ENCODE measurements at regions not wholly inside any gene's neighbourhood (a gene's known extent, or its start where the extent isn't known, plus 50 kb on each side); places are given as distances from the start of the nearest gene placed in this dataset.
"Not testable (repeated sequence)": the region's sequence is repeated elsewhere in the genome, so short reads cannot be mapped to it uniquely, and the experiment has no call there.

DNA sequence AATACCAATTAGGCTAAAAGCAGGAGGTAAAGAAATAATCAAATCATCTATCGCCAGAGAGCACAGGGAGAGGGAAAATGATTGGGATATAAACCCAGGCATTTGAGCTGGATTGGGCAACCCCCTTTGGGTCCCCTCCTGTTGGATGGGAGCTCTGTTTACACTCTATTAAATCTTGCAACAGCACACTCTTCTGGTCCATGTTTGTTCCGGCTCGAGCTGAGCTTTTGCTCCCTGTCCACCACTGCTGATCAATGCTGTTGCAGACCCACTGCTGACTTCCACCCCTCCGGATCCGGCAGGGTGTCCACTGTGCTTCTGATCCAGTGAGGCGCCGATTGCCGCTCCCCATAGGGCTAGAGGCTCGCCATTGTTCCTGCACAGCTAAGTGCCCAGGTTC is 493.8 kb downstream of the MATN1 start:
- DNase-seq: no peak

- no peak for DNase-seq
Observed at GRCh38 chr1:30226648-30227047, 496.7 kb downstream of the MATN1 start.

DNA sequence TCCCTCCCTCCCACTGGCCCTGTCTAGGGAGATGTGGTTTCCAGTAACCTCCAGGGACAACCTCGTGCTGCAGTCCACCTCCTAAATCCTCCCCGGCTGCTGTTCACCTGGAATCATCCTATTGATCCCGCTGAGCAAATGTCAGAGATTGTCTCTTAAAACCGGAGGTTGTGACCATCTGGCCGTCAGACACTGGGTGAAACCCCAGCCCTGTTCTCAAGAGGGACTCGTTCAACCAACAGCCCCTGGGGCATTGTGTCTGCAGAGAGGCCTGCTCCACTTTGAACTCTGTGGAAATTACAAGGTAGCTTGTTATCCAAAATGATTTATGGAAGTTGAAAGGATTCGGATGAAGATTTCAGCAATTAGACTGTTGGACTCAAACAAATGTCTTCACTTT is 498.0 kb downstream of the MATN1 start:
- no peak for DNase-seq

- no peak for DNase-seq
Observed at GRCh38 chr1:30219675-30220074, 503.7 kb downstream of the MATN1 start.

DNA sequence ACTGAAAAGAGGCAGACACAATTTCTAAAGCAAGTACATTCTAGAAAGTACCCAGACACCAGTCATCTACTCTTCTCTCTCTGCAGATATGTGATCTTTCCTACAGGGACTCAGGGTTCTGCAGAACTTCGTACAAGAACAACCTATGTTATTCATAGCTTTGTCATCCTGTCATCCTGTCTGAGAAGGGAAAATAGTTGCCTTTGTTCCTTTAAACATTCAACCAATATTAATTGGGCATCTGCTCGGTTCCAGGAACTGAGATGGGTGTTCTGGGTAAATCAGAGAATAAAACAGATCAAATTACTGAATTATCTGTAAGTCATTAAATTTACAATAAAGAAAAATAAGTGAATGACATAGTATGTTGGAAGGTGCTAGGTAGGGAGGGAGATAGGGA is 504.9 kb downstream of the MATN1 start:
- no peak for DNase-seq

- DNase-seq: no peak
Observed at GRCh38 chr1:30216602-30217001, 506.8 kb downstream of the MATN1 start.

GRCh38 chr1:30213936-30214335 is 509.4 kb downstream of the MATN1 start:
- no peak for DNase-seq

DNA sequence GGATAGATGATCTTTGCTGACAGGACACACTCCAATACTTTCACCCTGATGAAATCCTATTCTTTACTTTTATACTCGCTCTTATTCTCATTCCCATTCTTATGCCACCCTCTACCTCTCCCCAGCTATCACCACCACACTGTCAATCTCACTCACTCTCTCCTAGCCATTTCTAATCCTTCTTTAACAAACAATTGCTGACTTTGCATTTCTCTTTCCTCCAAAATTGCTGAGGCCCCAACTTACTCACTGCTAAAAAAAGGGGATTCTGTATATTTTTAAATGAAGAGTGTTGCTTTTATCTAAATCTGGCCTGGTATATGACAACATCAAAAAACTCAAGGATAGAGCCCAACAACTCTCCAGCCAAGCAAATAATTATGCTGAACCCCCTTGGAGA is 515.4 kb downstream of the MATN1 start:
- DNase-seq: not testable (repeated sequence)

DNA sequence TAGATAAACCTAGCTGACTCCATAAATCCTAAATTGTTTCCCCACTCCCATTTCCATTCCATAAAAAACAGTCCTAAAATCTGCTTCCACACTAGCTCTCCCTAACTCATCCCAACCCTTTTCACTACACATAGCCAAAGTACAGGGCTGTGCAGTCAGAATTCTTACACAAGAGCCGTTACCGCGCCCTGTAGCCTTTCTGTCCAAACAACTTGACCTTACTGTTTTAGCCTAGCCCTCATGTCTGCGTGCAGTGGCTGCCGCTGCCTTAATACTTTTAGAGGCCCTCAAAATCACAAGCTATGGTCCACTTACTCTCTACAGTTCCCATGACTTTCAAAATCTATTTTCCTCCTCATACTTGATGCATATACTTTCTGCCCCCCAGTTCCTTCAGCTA is 516.8 kb downstream of the MATN1 start:
- not testable (repeated sequence) for DNase-seq

- not testable (repeated sequence) for DNase-seq
Observed at GRCh38 chr1:30204916-30205315, 518.5 kb downstream of the MATN1 start.

GRCh38 chr1:30201015-30201414 is 522.4 kb downstream of the MATN1 start:
- no peak for DNase-seq

DNA sequence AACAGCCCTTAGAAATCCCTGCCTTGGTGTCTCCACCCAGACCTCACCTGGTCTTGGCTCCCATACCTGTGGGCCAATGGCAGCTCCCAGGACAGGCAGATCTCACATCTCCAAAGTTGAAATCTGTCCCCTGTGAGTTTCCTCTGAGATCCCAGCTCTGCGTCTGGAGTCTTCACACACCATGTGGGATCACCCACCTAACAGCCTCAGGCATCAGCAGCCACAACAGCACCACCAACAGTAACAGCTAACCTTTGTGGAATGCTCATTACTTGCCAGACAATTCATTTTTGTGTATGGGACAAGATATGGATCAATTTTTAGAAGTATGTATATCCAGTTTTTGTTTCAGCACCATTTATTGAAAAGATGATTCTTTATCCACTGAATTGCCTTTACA is 523.2 kb downstream of the MATN1 start:
- no peak for DNase-seq

DNA sequence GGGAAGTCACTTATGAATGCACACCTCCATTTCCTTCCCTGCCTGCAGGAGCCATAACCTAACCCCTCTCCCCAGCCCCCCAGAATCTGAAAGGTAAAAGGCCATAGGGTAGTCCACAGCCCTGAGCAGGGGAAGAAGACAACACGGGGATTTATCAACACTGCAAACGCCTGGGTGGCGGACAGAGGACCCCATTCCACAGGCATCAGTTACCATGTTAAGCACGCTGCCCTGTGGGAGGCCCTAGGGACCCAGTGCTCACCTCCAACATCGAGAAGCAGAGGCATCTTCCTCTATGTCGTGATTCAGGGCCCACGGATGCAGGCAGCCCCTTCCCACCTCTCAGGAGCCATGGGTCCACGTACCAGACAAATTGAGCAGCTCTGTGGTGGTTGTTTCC is 523.8 kb downstream of the MATN1 start:
- DNase-seq: no peak

DNA sequence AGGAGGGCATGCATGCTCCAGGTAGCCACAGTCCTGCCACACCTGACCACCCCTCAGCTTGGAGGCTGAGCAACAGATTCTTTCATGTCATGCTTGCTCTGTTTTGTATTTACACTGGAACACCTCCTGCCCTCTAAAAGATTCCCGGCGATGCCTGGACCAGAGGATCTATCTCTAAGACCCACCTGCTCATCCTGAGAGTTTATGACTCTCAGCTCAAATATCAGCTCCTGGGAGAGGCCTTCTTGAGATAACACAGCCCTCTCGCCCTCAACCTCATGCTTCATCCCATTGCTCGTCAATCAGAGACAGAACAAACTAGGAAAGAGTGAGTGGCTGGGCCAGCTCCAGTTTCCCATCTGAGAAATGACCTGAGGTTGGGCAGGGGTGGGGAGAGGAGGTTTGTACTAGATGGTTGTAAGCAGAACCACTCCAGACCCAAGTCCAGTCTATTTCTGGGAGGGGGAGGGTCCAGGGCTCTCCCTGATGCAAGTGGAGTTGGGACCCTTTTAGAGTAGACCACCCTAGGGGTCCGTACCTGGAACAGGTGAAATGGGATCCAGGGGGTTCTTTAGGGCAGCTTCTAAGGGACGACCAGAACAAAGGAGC is 524.5 kb downstream of the MATN1 start:
- no peak for DNase-seq

- DNase-seq: no peak
Observed at GRCh38 chr1:30198451-30198760, 525.0 kb downstream of the MATN1 start.

- no peak for DNase-seq
Observed at GRCh38 chr1:30197639-30198450, 525.5 kb downstream of the MATN1 start.

GRCh38 chr1:30196872-30197638 is 526.3 kb downstream of the MATN1 start:
- no peak for DNase-seq

- DNase-seq: no peak
Observed at GRCh38 chr1:30196457-30196856, 526.9 kb downstream of the MATN1 start.

- DNase-seq: no peak
Observed at GRCh38 chr1:30195424-30196134, 527.8 kb downstream of the MATN1 start.

DNA sequence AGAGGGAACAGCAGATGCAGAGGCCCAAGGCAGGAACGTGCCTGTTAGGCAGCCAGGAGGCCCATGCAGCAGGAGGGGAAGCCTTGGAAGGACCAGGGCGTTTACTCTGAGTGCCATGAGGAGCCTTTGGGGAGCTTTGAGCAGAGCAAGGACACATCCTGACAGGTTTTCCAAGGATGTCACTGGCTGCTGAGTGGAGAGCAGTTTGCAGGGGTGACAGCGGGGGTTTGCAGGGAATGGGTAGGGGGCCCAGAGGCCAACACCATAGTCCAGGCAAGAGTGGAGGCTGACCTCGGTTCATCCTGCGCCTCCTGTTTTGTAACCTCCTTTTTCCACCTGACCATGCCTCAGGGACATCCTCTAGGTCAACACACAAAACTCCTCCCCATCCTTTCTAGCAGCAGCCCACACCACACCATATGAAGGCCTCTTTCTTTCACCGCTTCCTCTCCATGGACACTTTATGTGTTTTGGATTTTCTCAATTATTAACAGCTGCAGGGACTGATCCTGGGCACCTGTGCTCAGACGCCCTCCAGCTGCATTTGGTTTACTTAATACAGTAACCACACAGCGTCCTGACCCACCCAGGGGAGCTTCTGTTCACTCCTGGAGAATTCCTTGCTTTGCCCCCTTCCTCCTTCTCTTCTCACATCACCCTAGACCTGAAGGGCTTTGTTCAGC is 528.5 kb downstream of the MATN1 start:
- DNase-seq: no peak

GRCh38 chr1:30194046-30194619 is 529.3 kb downstream of the MATN1 start:
- no peak for DNase-seq

DNA sequence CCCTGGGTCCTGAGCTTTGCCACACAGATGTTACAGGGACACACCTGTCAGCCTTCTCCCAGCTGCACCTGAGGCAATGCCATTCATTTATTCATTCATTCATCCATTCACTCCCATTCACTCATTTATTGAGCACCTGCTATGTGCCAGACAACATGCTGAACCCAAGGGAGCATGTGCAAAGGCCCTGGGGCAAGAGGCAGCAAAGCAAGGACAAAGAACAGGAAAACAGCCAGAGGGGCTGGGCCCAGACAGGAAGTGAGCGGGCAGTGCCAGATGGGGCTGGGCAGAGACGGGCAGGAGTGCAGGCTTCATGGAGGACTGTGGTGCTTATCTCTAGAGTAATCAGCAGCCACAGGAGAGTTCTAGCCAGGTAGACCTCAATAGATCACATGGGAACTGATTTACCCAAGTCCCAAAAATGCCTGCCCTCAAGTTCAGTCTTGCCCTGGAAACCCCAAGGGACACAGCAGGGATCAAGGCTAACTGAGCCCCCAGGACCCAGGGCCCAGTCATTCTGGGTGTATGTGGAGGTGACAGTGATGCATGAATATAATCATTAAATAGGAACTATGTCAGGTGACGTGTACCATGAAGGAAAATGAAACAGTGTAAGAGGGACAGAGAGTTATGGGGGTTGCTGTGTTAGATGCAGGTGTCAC is 530.3 kb downstream of the MATN1 start:
- no peak for DNase-seq

All from NCI-H1105 treated with DMSO at 0.1 percent for 48 hours (cell line).